WTC11 (cell line): ENCODE measurements at regions not wholly inside any gene's neighbourhood (a gene's known extent, or its start where the extent isn't known, plus 50 kb on each side); places are given as distances from the start of the nearest gene placed in this dataset.
"Not testable (repeated sequence)": the region's sequence is repeated elsewhere in the genome, so short reads cannot be mapped to it uniquely, and the experiment has no call there.

Source experiments
- ATAC-seq: fragments of 200-7000 bp; cut with Tn5 transposase; 2 replicates; pipeline ENCODE4 v1.10.0; 2021; ENCODE audit warnings: mild to moderate bottlenecking, moderate library complexity
- CTCF ChIA-PET: fragments of 300-600 bp; sonication (Branson Sonifier 250); formaldehyde crosslinking; loops from one replicate; lab custom pipeline; 2021; ENCODE audit warnings: antibody characterized with exemption; lab: Charles Lee
- POLR2A ChIA-PET: fragments of 350-600 bp; sonication (Branson Sonifier 250); formaldehyde crosslinking; loops from one replicate; lab custom pipeline; 2021; ENCODE audit warnings: antibody characterized with exemption; lab: Charles Lee
- DNase-seq: peaks from one replicate; pipeline ENCODE4 v3.0.0; 2021; ENCODE audit warnings: low spot score
- H3K27ac Mint-ChIP-seq: 2 replicates; pipeline ENCODE4 v1.8.0; 2021; ENCODE audit warnings: mixed read lengths
- H3K27me3 Mint-ChIP-seq: 2 replicates; pipeline ENCODE4 v1.8.0; 2021; ENCODE audit warnings: low read depth, mild to moderate bottlenecking, moderate library complexity, mixed read lengths
- H3K36me3 Mint-ChIP-seq: 2 replicates; pipeline ENCODE4 v1.8.0; 2021; ENCODE audit warnings: mixed read lengths
- H3K4me1 Mint-ChIP-seq: 2 replicates; pipeline ENCODE4 v1.8.0; 2022; ENCODE audit warnings: mixed read lengths
- H3K4me3 Mint-ChIP-seq: 2 replicates; pipeline ENCODE4 v1.8.0; 2021; ENCODE audit warnings: mild to moderate bottlenecking, moderate library complexity, mixed read lengths
- H3K9me3 Mint-ChIP-seq: 2 replicates; pipeline ENCODE4 v1.8.0; 2021; ENCODE audit warnings: mixed read lengths
- FOXK1 ChIP-seq: sonication (generic); formaldehyde crosslinking; IDR thresholded peaks from 2 replicates; pipeline ENCODE4 v1.8.0; 2022; ENCODE audit warnings: mild to moderate bottlenecking, moderate library complexity, missing genetic modification reagents
- KAT7 ChIP-seq: sonication (generic); formaldehyde crosslinking; IDR thresholded peaks from 2 replicates; pipeline ENCODE4 v1.8.1; 2023; ENCODE audit warnings: missing genetic modification reagents, mild to moderate bottlenecking, borderline replicate concordance
- MXD4 ChIP-seq: fragments of 250-450 bp; sonication (Bioruptor Pico); IDR thresholded peaks from 2 replicates; pipeline ENCODE4 v1.8.0; 2021; ENCODE audit warnings: mild to moderate bottlenecking, moderate library complexity, borderline replicate concordance
- NFATC4 ChIP-seq: fragments of 250-450 bp; sonication (Bioruptor Pico); IDR thresholded peaks from 2 replicates; pipeline ENCODE4 v1.9.0; 2021; ENCODE audit warnings: mild to moderate bottlenecking
- NR3C1 ChIP-seq: sonication (generic); formaldehyde crosslinking; conservative IDR thresholded peaks from 2 replicates; pipeline ENCODE4 v1.8.1; 2023; ENCODE audit warnings: low read depth, mild to moderate bottlenecking, missing genetic modification reagents
- ZNF317 ChIP-seq: sonication (generic); formaldehyde crosslinking; IDR thresholded peaks from 2 replicates; pipeline ENCODE4 v1.8.1; 2023; ENCODE audit warnings: low read depth, mild to moderate bottlenecking, moderate library complexity, missing genetic modification reagents, borderline replicate concordance
- ZNF671 ChIP-seq: fragments of 250-450 bp; sonication (Bioruptor Pico); IDR thresholded peaks from 2 replicates; pipeline ENCODE4 v1.8.0; 2021; ENCODE audit warnings: mild to moderate bottlenecking
- TF ChIP-seq, protein P1 (sequence below): fragments of 200-600 bp; IDR thresholded peaks from 2 replicates; pipeline ENCODE4 v1.8.0; 2022; ENCODE audit warnings: antibody characterized with exemption
- TF ChIP-seq, protein P2 (sequence below): sonication (generic); formaldehyde crosslinking; IDR thresholded peaks from 2 replicates; pipeline ENCODE4 v1.8.0; 2022; ENCODE audit warnings: mild to moderate bottlenecking, missing genetic modification reagents
- TF ChIP-seq, protein P3 (sequence below): fragments of 250-450 bp; sonication (Bioruptor Pico); conservative IDR thresholded peaks from 2 replicates; pipeline ENCODE4 v1.9.0; 2021; ENCODE audit warnings: mild to moderate bottlenecking
- TF ChIP-seq, protein P4 (sequence below): fragments of 250-450 bp; sonication (Bioruptor Pico); IDR thresholded peaks from 2 replicates; pipeline ENCODE4 v1.9.0; 2021; ENCODE audit warnings: mild to moderate bottlenecking
- TF ChIP-seq, protein P5 (sequence below): sonication (generic); formaldehyde crosslinking; IDR thresholded peaks from 2 replicates; pipeline ENCODE4 v1.8.0; 2022; ENCODE audit warnings: missing genetic modification reagents

DNA sequence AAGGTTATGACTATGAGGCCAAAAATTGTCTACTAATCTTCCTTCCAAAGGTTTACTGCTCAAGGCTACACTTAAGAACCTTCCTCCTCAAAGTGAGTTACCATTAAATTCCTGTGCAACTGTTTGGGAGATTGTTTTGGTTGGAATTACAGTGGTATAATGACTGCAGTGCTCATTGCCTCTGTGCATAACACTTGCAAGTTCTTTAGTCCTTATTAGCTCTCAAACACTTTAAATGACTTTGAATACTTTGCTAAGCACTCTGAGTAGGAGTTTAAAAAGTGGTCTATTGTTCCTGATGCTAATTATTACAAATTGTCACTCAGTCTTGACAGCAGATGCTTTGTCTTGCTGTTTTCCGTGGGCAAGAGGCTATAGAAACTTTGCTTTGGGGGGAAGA is 422.8 kb upstream of the PABPC4L start (continued):
- TF ChIP-seq, protein P1, sequence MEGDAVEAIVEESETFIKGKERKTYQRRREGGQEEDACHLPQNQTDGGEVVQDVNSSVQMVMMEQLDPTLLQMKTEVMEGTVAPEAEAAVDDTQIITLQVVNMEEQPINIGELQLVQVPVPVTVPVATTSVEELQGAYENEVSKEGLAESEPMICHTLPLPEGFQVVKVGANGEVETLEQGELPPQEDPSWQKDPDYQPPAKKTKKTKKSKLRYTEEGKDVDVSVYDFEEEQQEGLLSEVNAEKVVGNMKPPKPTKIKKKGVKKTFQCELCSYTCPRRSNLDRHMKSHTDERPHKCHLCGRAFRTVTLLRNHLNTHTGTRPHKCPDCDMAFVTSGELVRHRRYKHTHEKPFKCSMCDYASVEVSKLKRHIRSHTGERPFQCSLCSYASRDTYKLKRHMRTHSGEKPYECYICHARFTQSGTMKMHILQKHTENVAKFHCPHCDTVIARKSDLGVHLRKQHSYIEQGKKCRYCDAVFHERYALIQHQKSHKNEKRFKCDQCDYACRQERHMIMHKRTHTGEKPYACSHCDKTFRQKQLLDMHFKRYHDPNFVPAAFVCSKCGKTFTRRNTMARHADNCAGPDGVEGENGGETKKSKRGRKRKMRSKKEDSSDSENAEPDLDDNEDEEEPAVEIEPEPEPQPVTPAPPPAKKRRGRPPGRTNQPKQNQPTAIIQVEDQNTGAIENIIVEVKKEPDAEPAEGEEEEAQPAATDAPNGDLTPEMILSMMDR = no peak
- TF ChIP-seq, protein P2, sequence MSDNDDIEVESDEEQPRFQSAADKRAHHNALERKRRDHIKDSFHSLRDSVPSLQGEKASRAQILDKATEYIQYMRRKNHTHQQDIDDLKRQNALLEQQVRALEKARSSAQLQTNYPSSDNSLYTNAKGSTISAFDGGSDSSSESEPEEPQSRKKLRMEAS = no peak
- TF ChIP-seq KAT7 (CRISPR knock-in tag) = no peak

DNA sequence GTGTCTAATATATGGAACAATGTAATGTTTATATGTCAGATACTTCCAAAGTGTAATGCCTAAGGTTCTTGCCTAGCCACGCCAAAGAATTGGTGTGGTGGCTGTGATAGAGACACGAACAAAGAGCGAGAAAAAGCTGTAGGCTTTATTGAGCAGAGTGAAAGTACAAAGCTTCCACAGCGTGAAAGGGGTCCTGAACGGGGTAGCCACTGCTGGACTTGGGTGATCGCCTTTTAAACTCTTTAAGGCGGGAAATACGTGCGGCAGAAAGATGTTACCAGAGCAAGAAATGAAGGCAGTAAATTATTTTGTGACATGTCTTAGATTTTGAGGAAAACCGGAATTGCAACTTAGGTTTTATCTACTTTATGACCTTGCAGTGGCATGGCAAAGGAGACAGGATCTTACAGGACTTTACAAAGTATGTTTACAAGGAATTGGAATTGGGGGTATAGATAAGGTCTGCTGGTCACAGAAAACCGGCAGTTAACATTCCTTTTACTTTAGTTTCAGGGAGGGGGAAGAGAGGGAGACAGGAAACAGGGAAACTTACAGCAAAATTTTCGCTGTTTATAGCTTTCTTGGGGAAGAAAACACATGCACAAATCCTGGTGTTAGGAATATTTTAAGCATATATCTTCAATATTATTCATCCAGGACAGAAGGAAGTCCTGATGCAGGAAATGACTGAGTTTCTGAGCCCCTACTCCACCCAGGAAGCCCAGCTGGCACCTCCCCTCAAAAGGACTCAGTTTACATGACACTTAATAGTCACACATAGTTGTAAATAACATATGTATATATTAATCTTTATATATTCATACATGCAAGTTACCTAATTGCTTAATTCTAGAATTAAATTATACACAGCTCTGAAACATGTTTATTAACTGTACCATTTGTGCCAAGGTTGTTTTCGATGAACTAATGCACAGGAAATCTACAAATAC is 421.3 kb upstream of the PABPC4L start:
- Mint-ChIP-seq H3K4me1 (peaks cover 56% of the 10 kb centered on the region), H3K27ac (peak overlapping the region; percentile 94), H3K9me3 (peaks cover 10% of the 10 kb centered on the region)
- H3K36me3 Mint-ChIP-seq, DNase-seq, ATAC-seq, H3K4me3 Mint-ChIP-seq, H3K27me3 Mint-ChIP-seq, POLR2A ChIA-PET, CTCF ChIA-PET: not testable (repeated sequence)

DNA sequence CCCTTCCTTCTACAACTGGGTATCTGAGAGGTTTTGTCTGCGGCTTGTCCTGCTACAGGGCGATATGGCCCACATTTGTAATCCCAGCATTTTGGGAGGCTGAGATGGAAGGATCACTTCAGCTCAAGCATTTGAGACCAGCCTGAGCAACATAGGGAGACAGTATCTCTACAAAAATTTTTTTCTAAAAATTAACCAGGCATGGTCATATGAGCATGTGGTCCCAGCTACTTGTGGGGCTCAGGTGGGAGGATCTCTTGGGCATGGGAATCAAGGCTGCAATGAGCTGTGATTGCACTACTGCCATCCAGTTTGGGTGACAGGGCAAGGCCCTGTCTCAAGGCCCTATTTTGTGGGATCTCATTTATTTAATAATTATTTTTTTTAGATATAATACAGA is 420.6 kb upstream of the PABPC4L start:
- Mint-ChIP-seq H3K27ac (peak overlapping the region; percentile 91), H3K4me1 (peaks cover 49% of the 10 kb centered on the region), H3K36me3 (no peaks in the 10 kb centered on the region), H3K27me3 (no peaks in the 10 kb centered on the region), H3K4me3 (no peak overlapping the region), H3K9me3 (peaks cover 10% of the 10 kb centered on the region)
- ATAC-seq (no peak), DNase-seq (no peak)
- TF ChIP-seq, protein P3, sequence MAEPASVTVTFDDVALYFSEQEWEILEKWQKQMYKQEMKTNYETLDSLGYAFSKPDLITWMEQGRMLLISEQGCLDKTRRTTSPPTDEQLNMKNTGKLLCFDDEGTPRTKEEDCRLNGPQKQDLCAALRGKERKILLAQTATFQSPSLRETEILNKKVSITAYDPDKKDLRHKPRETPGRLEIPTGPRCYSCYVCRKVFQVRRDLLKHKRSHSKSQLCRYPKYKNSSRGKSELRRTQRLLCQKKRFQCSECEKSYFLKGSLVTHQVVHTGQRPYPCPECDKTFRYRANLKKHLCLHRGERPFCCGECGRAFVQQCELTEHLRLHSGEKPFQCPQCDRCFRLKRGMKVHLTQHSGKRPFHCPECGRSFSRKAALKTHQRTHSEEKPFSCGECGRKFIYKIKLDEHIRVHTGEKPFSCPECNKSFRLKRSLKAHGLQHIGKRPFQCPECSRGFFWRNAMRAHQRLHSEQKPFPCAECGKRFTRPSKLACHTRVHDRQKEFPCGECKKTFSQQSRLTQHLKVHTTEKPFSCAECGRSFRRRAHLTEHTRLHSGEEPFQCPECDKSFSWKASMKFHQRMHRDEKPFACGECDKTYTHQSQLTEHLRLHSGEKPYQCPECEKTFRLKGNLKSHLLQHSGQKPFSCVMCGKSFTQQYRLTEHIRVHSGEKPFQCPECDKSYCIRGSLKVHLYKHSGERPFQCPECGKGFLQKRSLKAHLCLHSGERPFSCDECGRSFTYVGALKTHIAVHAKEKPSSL = no peak
- TF ChIP-seq, protein P4, sequence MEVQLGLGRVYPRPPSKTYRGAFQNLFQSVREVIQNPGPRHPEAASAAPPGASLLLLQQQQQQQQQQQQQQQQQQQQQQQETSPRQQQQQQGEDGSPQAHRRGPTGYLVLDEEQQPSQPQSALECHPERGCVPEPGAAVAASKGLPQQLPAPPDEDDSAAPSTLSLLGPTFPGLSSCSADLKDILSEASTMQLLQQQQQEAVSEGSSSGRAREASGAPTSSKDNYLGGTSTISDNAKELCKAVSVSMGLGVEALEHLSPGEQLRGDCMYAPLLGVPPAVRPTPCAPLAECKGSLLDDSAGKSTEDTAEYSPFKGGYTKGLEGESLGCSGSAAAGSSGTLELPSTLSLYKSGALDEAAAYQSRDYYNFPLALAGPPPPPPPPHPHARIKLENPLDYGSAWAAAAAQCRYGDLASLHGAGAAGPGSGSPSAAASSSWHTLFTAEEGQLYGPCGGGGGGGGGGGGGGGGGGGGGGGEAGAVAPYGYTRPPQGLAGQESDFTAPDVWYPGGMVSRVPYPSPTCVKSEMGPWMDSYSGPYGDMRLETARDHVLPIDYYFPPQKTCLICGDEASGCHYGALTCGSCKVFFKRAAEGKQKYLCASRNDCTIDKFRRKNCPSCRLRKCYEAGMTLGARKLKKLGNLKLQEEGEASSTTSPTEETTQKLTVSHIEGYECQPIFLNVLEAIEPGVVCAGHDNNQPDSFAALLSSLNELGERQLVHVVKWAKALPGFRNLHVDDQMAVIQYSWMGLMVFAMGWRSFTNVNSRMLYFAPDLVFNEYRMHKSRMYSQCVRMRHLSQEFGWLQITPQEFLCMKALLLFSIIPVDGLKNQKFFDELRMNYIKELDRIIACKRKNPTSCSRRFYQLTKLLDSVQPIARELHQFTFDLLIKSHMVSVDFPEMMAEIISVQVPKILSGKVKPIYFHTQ (CRISPR knock-in tag) = no peak
- TF ChIP-seq MXD4 (CRISPR knock-in tag) (no peak), FOXK1 (CRISPR knock-in tag) (no peak)
- ChIA-PET POLR2A (no interaction called here), CTCF (no interaction called here)

DNA sequence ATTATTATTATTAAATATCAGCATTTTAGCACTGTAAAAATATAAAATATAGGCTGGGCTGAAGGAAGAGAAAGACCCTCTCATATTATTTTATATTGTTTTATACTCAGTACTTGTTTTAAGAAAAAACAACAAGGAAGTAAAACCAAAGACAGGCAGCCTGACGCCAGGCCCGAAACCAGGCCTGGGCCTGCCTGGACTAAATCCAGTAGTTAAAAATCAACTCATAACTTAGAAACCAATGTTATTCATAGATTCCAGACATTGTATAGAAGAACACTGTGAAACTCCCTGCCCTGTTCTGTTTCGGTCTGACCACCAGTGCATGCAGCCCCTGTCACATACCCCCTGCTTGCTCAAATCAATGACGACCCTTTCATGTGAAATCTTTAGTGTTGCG is 420.1 kb upstream of the PABPC4L start:
- POLR2A ChIA-PET, H3K36me3 Mint-ChIP-seq, H3K27me3 Mint-ChIP-seq, DNase-seq, H3K4me3 Mint-ChIP-seq, CTCF ChIA-PET, ATAC-seq: not testable (repeated sequence)
- Mint-ChIP-seq H3K9me3 (peaks cover 10% of the 10 kb centered on the region), H3K27ac (peak overlapping the region; percentile 91), H3K4me1 (peaks cover 46% of the 10 kb centered on the region)

DNA sequence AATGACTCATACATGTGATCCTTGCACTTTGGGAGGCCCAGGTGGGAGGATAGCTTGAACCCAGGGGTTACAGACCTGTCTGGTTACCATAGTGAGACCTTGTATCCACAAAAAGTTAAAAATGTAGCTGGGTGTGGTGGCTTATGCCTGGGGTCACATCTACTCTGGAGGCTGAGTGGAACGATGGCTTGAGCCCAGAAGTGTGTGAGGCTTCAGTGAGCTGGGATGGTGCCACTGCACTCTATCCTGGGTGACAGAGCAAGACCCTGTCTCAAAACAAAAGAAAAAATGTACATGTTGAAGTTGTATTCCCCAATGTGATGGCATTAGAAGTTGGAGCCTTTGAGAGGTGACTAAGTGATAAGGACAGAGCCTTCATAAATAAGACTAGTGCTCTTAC is 409.4 kb upstream of the PABPC4L start:
- TF ChIP-seq NFATC4 (CRISPR knock-in tag) (no peak), MXD4 (CRISPR knock-in tag) (no peak), NR3C1 (no peak), ZNF671 (CRISPR knock-in tag) (no peak), KAT7 (CRISPR knock-in tag) (no peak), ZNF317 (no peak)
- TF ChIP-seq, protein P5, sequence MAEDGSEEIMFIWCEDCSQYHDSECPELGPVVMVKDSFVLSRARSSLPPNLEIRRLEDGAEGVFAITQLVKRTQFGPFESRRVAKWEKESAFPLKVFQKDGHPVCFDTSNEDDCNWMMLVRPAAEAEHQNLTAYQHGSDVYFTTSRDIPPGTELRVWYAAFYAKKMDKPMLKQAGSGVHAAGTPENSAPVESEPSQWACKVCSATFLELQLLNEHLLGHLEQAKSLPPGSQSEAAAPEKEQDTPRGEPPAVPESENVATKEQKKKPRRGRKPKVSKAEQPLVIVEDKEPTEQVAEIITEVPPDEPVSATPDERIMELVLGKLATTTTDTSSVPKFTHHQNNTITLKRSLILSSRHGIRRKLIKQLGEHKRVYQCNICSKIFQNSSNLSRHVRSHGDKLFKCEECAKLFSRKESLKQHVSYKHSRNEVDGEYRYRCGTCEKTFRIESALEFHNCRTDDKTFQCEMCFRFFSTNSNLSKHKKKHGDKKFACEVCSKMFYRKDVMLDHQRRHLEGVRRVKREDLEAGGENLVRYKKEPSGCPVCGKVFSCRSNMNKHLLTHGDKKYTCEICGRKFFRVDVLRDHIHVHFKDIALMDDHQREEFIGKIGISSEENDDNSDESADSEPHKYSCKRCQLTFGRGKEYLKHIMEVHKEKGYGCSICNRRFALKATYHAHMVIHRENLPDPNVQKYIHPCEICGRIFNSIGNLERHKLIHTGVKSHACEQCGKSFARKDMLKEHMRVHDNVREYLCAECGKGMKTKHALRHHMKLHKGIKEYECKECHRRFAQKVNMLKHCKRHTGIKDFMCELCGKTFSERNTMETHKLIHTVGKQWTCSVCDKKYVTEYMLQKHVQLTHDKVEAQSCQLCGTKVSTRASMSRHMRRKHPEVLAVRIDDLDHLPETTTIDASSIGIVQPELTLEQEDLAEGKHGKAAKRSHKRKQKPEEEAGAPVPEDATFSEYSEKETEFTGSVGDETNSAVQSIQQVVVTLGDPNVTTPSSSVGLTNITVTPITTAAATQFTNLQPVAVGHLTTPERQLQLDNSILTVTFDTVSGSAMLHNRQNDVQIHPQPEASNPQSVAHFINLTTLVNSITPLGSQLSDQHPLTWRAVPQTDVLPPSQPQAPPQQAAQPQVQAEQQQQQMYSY (CRISPR knock-in tag) = no peak
- POLR2A ChIA-PET = no interaction called here

More for the DNA sequence above, 409.4 kb upstream of the PABPC4L start:
- Mint-ChIP-seq H3K36me3 (peaks cover 3% of the 10 kb centered on the region), H3K4me3 (no peak overlapping the region), H3K9me3 (peaks cover 8% of the 10 kb centered on the region), H3K27ac (no peak overlapping the region), H3K27me3 (no peaks in the 10 kb centered on the region), H3K4me1 (no peaks in the 10 kb centered on the region)
- CTCF ChIA-PET = no interaction called here
- ATAC-seq (no peak), DNase-seq (no peak)
